ENCODE measurements at regions not wholly inside any gene's neighbourhood (a gene's known extent, or its start where the extent isn't known, plus 50 kb on each side); places are given as distances from the start of the nearest gene placed in this dataset.

- no peak for TF ChIP-seq CTCF (IDR thresholded peaks at IDR 0.05)
- no peak for TF ChIP-seq POLR2A (IDR thresholded peaks at IDR 0.05)
Measured at GRCh38 chr3:102748646-102749045, 313.8 kb downstream of the ZPLD1 start.
